ENCODE measurements at regions not wholly inside any gene's neighbourhood (a gene's known extent, or its start where the extent isn't known, plus 50 kb on each side); places are given as distances from the start of the nearest gene placed in this dataset.

DNA sequence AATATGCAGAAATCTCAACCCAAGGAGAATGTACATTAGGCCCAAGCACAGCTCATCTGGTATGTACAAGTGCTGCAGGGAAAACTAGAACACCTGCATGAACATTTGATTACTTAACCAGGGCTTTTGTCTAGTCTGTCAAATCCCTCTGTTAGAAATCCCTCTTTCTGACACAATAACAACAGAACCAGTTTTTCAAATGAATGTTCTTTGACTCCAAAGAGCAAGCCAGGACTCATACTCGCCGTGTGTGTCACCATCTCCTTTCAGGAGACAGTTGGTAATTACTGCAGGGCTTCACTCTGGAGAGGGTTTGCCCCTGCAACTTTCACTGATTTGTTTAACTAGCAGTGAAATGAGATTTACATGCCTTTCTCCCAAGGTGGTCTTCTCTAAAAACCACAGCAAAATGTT, 143.0 kb upstream of the FAM241A start:
- TF ChIP-seq YY1 (IDR thresholded peaks at IDR 0.05; ENCODE audit: insufficient read depth, insufficient read length), result no peak
- TF ChIP-seq SUZ12 (IDR thresholded peaks at IDR 0.05; ENCODE audit: extremely low read depth, insufficient read depth, insufficient read length), result no peak
- TF ChIP-seq ZNF274 (IDR thresholded peaks at IDR 0.05; ENCODE audit: low read depth, low read length), result no peak
- no peaks in the 10 kb centered on the region for H3K9me3 ChIP-seq (ENCODE audit: insufficient read depth, low read length)
- no peaks in the 10 kb centered on the region for H3K27me3 ChIP-seq (ENCODE audit: insufficient read depth, insufficient read length)

DNA sequence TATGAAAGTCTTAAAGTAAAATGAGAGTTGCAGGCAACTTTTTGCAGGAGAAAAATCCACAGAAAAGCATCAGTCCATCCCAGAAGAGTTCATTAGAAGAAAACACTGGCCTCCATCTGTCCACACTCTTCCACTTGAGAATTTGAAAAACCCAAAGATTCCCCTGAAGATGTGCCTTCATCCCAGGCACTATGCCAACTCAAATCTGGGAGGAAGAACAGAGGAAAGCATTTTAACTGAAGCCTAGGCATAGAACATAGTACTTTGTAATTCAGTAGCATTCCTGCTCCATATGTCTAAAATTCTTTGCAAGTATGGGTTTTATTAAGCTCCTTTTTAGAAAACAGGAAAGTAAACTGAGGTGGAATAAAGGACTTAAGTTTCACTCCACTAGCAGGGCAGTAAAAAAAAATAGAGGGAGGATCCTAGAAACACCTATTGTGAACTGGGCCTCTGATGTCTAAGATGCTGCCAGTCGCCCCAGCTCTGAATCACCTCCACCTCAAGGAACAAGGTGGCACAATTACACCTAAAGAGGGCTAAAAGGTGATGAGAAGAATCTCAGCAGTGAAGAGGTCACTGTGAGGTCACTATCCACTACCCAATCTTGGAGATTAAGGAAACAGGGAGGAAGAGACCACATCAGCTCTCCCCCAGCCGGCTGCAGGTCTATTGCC, 141.9 kb upstream of the FAM241A start:
- no peaks in the 10 kb centered on the region for H3K9me3 ChIP-seq (ENCODE audit: insufficient read depth, low read length)
- no peak for TF ChIP-seq ZNF274 (IDR thresholded peaks at IDR 0.05; ENCODE audit: low read depth, low read length)
- H3K36me3 ChIP-seq (ENCODE audit: insufficient read depth, insufficient read length, low read length), result no peaks in the 10 kb centered on the region
- H3K4me3 ChIP-seq (ENCODE audit: insufficient read length, low read depth), result no peak overlapping the region
- DNase-seq (ENCODE audit: low read depth, low spot score), result no peak
- no peak overlapping the region for H3K9ac ChIP-seq (ENCODE audit: insufficient read length, low read depth)
- H3K4me1 ChIP-seq (ENCODE audit: insufficient read depth, insufficient read length), result no peaks in the 10 kb centered on the region
- H3K27me3 ChIP-seq (ENCODE audit: insufficient read depth, insufficient read length), result no peaks in the 10 kb centered on the region

More for the DNA sequence above, 143.0 kb upstream of the FAM241A start:
- Histone ChIP-seq H3K4me1 (ENCODE audit: insufficient read depth, insufficient read length) (no peaks in the 10 kb centered on the region), H3K9ac (ENCODE audit: insufficient read length, low read depth) (no peak overlapping the region), H3K36me3 (ENCODE audit: insufficient read depth, insufficient read length, low read length) (no peaks in the 10 kb centered on the region), H3K4me3 (ENCODE audit: insufficient read length, low read depth) (no peak overlapping the region)
- DNase-seq (ENCODE audit: low read depth, low spot score), result no peak

DNA sequence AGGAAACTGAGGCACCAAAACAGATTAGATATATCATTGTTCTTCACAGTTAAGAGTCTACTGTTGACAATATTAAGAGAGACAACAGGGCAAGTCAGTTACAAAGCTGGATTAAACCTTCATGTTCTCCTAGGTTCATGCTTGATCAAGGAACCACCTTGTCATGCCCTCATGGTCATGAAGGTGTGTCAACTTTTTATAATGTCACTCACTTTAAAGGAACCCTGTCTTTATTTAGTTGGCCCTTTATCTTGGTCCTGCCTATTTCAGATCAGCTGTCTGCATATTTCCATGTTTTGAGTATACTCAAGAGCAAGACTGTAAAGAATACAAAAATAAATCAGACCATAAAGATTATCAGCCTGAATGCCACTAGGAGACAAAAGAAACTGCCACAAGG, 140.2 kb upstream of the FAM241A start:
- H3K9me3 ChIP-seq (ENCODE audit: insufficient read depth, low read length), result no peaks in the 10 kb centered on the region
- H3K4me1 ChIP-seq (ENCODE audit: insufficient read depth, insufficient read length), result no peaks in the 10 kb centered on the region
- TF ChIP-seq YY1 (IDR thresholded peaks at IDR 0.05; ENCODE audit: insufficient read depth, insufficient read length) (no peak), SUZ12 (IDR thresholded peaks at IDR 0.05; ENCODE audit: extremely low read depth, insufficient read depth, insufficient read length) (no peak), ZNF274 (IDR thresholded peaks at IDR 0.05; ENCODE audit: low read depth, low read length) (no peak)
- H3K27me3 ChIP-seq (ENCODE audit: insufficient read depth, insufficient read length), result no peaks in the 10 kb centered on the region
- DNase-seq (ENCODE audit: low read depth, low spot score), result no peak
- H3K9ac ChIP-seq (ENCODE audit: insufficient read length, low read depth), result no peak overlapping the region
- no peak overlapping the region for H3K4me3 ChIP-seq (ENCODE audit: insufficient read length, low read depth)
- no peaks in the 10 kb centered on the region for H3K36me3 ChIP-seq (ENCODE audit: insufficient read depth, insufficient read length, low read length)

GRCh38 chr4:112007391-112007790, 137.9 kb upstream of the FAM241A start:
- no peak for TF ChIP-seq SUZ12 (IDR thresholded peaks at IDR 0.05; ENCODE audit: extremely low read depth, insufficient read depth, insufficient read length)
- TF ChIP-seq ZNF274 (IDR thresholded peaks at IDR 0.05; ENCODE audit: low read depth, low read length), result no peak
- TF ChIP-seq YY1 (IDR thresholded peaks at IDR 0.05; ENCODE audit: insufficient read depth, insufficient read length), result no peak
- H3K9ac ChIP-seq (ENCODE audit: insufficient read length, low read depth), result no peak overlapping the region
- no peaks in the 10 kb centered on the region for H3K36me3 ChIP-seq (ENCODE audit: insufficient read depth, insufficient read length, low read length)

DNA sequence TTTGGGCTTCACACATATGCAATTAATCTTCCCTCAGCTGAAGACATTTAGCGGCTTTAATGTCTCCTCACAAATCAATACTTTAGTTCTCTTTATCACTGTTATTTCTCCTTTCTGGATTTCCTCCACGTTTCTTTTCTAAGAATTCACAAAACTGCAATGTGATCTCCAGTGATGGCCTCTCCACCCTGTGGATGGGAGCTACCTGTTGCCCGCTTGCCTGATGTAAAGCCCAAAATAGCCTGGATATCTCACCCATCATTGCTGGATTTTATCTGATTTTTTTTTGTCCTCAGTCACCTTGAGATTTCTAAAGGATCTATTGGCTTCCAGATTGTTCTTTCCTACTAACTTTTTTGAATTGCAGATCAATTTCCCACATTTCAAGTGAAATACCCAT, 129.3 kb upstream of the FAM241A start:
- Histone ChIP-seq H3K9ac (ENCODE audit: insufficient read length, low read depth) (no peak overlapping the region), H3K27me3 (ENCODE audit: insufficient read depth, insufficient read length) (no peaks in the 10 kb centered on the region), H3K36me3 (ENCODE audit: insufficient read depth, insufficient read length, low read length) (no peaks in the 10 kb centered on the region), H3K9me3 (ENCODE audit: insufficient read depth, low read length) (no peaks in the 10 kb centered on the region), H3K4me3 (ENCODE audit: insufficient read length, low read depth) (no peak overlapping the region), H3K4me1 (ENCODE audit: insufficient read depth, insufficient read length) (no peaks in the 10 kb centered on the region)
- no peak for DNase-seq (ENCODE audit: low read depth, low spot score)
- TF ChIP-seq ZNF274 (IDR thresholded peaks at IDR 0.05; ENCODE audit: low read depth, low read length) (no peak), YY1 (IDR thresholded peaks at IDR 0.05; ENCODE audit: insufficient read depth, insufficient read length) (no peak), SUZ12 (IDR thresholded peaks at IDR 0.05; ENCODE audit: extremely low read depth, insufficient read depth, insufficient read length) (no peak)

More at GRCh38 chr4:112007391-112007790, 137.9 kb upstream of the FAM241A start:
- no peak for DNase-seq (ENCODE audit: low read depth, low spot score)
- H3K9me3 ChIP-seq (ENCODE audit: insufficient read depth, low read length), result no peaks in the 10 kb centered on the region
- no peaks in the 10 kb centered on the region for H3K27me3 ChIP-seq (ENCODE audit: insufficient read depth, insufficient read length)
- no peak overlapping the region for H3K4me3 ChIP-seq (ENCODE audit: insufficient read length, low read depth)
- no peaks in the 10 kb centered on the region for H3K4me1 ChIP-seq (ENCODE audit: insufficient read depth, insufficient read length)

DNA sequence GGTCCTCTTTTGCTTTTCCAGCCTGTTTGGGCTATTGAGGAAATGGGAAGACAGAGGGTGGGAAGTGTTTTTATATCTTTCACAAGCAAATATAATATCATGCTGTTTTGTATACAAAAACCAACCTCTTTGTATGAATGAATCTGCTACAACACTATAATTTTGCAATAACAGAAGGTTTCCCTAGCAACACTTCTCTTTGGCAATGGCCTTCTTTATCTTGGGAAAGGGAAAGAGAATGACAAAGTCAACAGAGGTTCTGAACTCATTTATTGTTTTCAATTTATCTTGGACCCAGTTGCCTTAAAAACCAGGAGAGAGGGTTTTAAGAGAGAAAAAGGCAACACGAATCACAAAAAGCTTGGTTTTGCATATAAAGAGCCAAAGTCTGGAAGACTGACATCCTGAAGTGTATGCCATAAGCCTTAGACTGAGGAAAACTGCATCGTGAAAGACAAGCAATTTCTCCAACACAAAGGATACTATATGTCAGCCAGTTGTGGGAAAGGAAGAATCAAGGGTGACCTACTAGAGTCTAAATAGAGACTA, 121.8 kb upstream of the FAM241A start:
- Histone ChIP-seq H3K9ac (ENCODE audit: insufficient read length, low read depth) (no peak overlapping the region), H3K4me1 (ENCODE audit: insufficient read depth, insufficient read length) (no peaks in the 10 kb centered on the region), H3K27me3 (ENCODE audit: insufficient read depth, insufficient read length) (no peaks in the 10 kb centered on the region), H3K9me3 (ENCODE audit: insufficient read depth, low read length) (no peaks in the 10 kb centered on the region), H3K4me3 (ENCODE audit: insufficient read length, low read depth) (no peak overlapping the region), H3K36me3 (ENCODE audit: insufficient read depth, insufficient read length, low read length) (no peaks in the 10 kb centered on the region)
- TF ChIP-seq YY1 (IDR thresholded peaks at IDR 0.05; ENCODE audit: insufficient read depth, insufficient read length) (no peak), SUZ12 (IDR thresholded peaks at IDR 0.05; ENCODE audit: extremely low read depth, insufficient read depth, insufficient read length) (no peak), ZNF274 (IDR thresholded peaks at IDR 0.05; ENCODE audit: low read depth, low read length) (no peak)
- no peak for DNase-seq (ENCODE audit: low read depth, low spot score)

- Histone ChIP-seq H3K9me3 (ENCODE audit: insufficient read depth, low read length) (no peaks in the 10 kb centered on the region), H3K9ac (ENCODE audit: insufficient read length, low read depth) (no peak overlapping the region), H3K4me1 (ENCODE audit: insufficient read depth, insufficient read length) (no peaks in the 10 kb centered on the region), H3K4me3 (ENCODE audit: insufficient read length, low read depth) (no peak overlapping the region), H3K36me3 (ENCODE audit: insufficient read depth, insufficient read length, low read length) (no peaks in the 10 kb centered on the region), H3K27me3 (ENCODE audit: insufficient read depth, insufficient read length) (no peaks in the 10 kb centered on the region)
- DNase-seq (ENCODE audit: low read depth, low spot score), result no peak
- no peak for TF ChIP-seq YY1 (IDR thresholded peaks at IDR 0.05; ENCODE audit: insufficient read depth, insufficient read length)
- TF ChIP-seq SUZ12 (IDR thresholded peaks at IDR 0.05; ENCODE audit: extremely low read depth, insufficient read depth, insufficient read length), result no peak
- no peak for TF ChIP-seq ZNF274 (IDR thresholded peaks at IDR 0.05; ENCODE audit: low read depth, low read length)
Measured at GRCh38 chr4:112026058-112026457, 119.2 kb upstream of the FAM241A start.

All from NT2/D1 (cell line).